CD14-positive monocyte (primary cell): ENCODE measurements at regions not wholly inside any gene's neighbourhood (a gene's known extent, or its start where the extent isn't known, plus 50 kb on each side); places are given as distances from the start of the nearest gene placed in this dataset.

Experiments
- DNase-seq, 3 donors: peaks; one replicate each; pipeline ENCODE4 v3.0.0-alpha.2; 2011 to 2022
- H2AFZ ChIP-seq: 2 replicates; pipeline ENCODE4 v1.6.0; 2012; ENCODE audit warnings: mild to moderate bottlenecking, low read depth, low read length, inconsistent platforms; ENCODE audit not compliant: insufficient read depth, poor library complexity, severe bottlenecking
- H3K27ac ChIP-seq, 2 donors: 1 replicate in 1 of 2; 2 replicates in 1 of 2; pipeline ENCODE4 v1.5.1; 2012 to 2013; ENCODE audit warnings: low read length in 2 of 2, control low read depth in 1 of 2, inconsistent platforms in 1 of 2, low read depth in 1 of 2, mild to moderate bottlenecking in 1 of 2
- H3K27me3 ChIP-seq, 2 donors: one replicate each; pipeline versions ENCODE4 v1.6.0 to v1.6.1; 2011 to 2013; ENCODE audit warnings: low read length in 2 of 2; ENCODE audit not compliant: control insufficient read depth in 2 of 2, insufficient read depth in 2 of 2
- H3K36me3 ChIP-seq, 2 donors: replicated peaks in 1 of 2; 1 replicate in 1 of 2; 2 replicates in 1 of 2; pipeline versions ENCODE4 v1.5.1 to v1.6.1; 2012 to 2013; ENCODE audit warnings: low read length in 2 of 2, control low read depth in 1 of 2, inconsistent platforms in 1 of 2, mild to moderate bottlenecking in 1 of 2; ENCODE audit not compliant: insufficient read depth in 2 of 2, control insufficient read depth in 1 of 2
- H3K4me1 ChIP-seq, 2 donors: 1 replicate in 1 of 2; 2 replicates in 1 of 2; pipeline versions ENCODE4 v1.5.1 to v1.6.1; 2012 to 2013; ENCODE audit warnings: low read length in 2 of 2, control low read depth in 1 of 2, inconsistent platforms in 1 of 2, mild to moderate bottlenecking in 1 of 2, moderate library complexity in 1 of 2; ENCODE audit not compliant: insufficient read depth in 2 of 2, control insufficient read depth in 1 of 2
- H3K4me2 ChIP-seq: replicated peaks from 2 replicates; pipeline ENCODE3; 2012; ENCODE audit warnings: low read length, moderate library complexity, mild to moderate bottlenecking; ENCODE audit not compliant: poor library complexity, severe bottlenecking; ENCODE audit errors: extremely low read depth
- H3K4me3 ChIP-seq, 3 experiments: fragments of 200-600 bp in 1 of 3; sonication (generic) in 1 of 3; replicated peaks in 1 of 3; 1 replicate in 2 of 3; 2 replicates in 1 of 3; pipeline ENCODE4 v1.5.1; 2011 to 2013; ENCODE audit warnings: low read length in 3 of 3, mild to moderate bottlenecking in 3 of 3, control low read depth in 2 of 3, low read depth in 2 of 3, inconsistent platforms in 1 of 3, moderate library complexity in 1 of 3
- H3K79me2 ChIP-seq: 2 replicates; pipeline ENCODE4 v1.6.0; 2012; ENCODE audit warnings: mild to moderate bottlenecking, control low read depth, inconsistent platforms, low read length, moderate library complexity; ENCODE audit not compliant: insufficient read depth
- H3K9ac ChIP-seq: 2 replicates; pipeline ENCODE4 v1.6.0; 2017; ENCODE audit warnings: low read length, mild to moderate bottlenecking; ENCODE audit not compliant: insufficient read depth, poor library complexity, severe bottlenecking
- H3K9me3 ChIP-seq, 2 donors: replicated peaks in 1 of 2; 1 replicate in 1 of 2; 2 replicates in 1 of 2; pipeline versions ENCODE4 v1.5.1 to v1.6.1; 2012 to 2013; ENCODE audit warnings: low read length in 2 of 2, control low read depth in 1 of 2; ENCODE audit not compliant: control insufficient read depth in 1 of 2, insufficient read depth in 1 of 2
- H4K20me1 ChIP-seq: 2 replicates; pipeline ENCODE4 v1.6.0; 2012; ENCODE audit warnings: mild to moderate bottlenecking, low read length, control low read depth, moderate library complexity; ENCODE audit not compliant: insufficient read depth
- H3K27ac Mint-ChIP-seq, 7 donors: one replicate each; pipeline ENCODE4 v1.8.0; 2020; ENCODE audit warnings: mild to moderate bottlenecking in 7 of 7, mixed read lengths in 7 of 7, moderate library complexity in 6 of 7, inconsistent platforms in 2 of 7
- H3K27me3 Mint-ChIP-seq, 3 donors: one replicate each; pipeline ENCODE4 v1.8.0; 2021 to 2022; ENCODE audit warnings: low read depth in 3 of 3, mild to moderate bottlenecking in 3 of 3, mixed read lengths in 3 of 3, moderate library complexity in 3 of 3, inconsistent platforms in 1 of 3
- H3K36me3 Mint-ChIP-seq, 2 donors: one replicate each; pipeline ENCODE4 v1.8.0; 2020; ENCODE audit warnings: mixed read lengths in 2 of 2, inconsistent platforms in 1 of 2, mild to moderate bottlenecking in 1 of 2
- H3K4me1 Mint-ChIP-seq: one replicate; pipeline ENCODE4 v1.8.0; 2020; ENCODE audit warnings: mild to moderate bottlenecking, mixed read lengths
- H3K4me3 Mint-ChIP-seq, 2 donors: one replicate each; pipeline ENCODE4 v1.8.0; 2020; ENCODE audit warnings: mild to moderate bottlenecking in 2 of 2, mixed read lengths in 2 of 2, moderate library complexity in 1 of 2
- H3K9me3 Mint-ChIP-seq, 7 donors: one replicate each; pipeline ENCODE4 v1.8.0; 2020 to 2022; ENCODE audit warnings: mixed read lengths in 7 of 7, mild to moderate bottlenecking in 6 of 7, moderate library complexity in 6 of 7, inconsistent platforms in 2 of 7
- WGBS: methylation state at CpG from one replicate; pipeline ENCODE4 v1.1.5; 2013; ENCODE audit warnings: missing lambda C conversion rate; ENCODE audit not compliant: insufficient coverage; 5-methylcytosine and 5-hydroxymethylcytosine counted together
- intact Hi-C, 2 donors: fragments of 100-400 bp; cut with micrococcal nuclease; formaldehyde crosslinking; loops; one replicate each; pipeline versions ENCODE4 v1.15.0 to v1.15.1; 2023
- TF ChIP-seq, protein P1 (sequence below): fragments of 200-600 bp; IDR thresholded peaks from one replicate; pipeline ENCODE4 v1.8.0; 2022; ENCODE audit warnings: antibody characterized with exemption, mild to moderate bottlenecking

DNA sequence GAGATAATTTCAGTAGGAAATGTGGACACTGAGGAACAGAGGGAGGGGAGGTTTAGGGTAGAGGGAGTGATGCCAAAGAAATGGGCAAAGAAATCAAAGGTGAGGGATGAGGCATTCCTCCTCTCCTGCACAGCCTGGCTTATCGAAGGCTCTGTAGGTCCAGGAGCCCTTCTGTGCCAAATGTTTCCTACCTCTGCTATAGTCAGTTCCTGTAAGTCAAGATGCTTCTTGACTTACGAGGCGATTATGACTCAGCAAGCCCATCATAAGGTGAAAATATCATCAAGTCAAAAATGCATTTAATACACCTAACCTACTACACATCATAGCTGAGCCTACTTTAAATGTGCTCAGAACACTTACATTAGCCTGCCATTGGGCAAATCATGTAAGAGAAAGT lies 60.0 kb upstream of the ARHGAP24 start:
- H2AFZ ChIP-seq: no peak overlapping the region
- H3K79me2 ChIP-seq: no peaks in the 10 kb centered on the region
- H3K27ac Mint-ChIP-seq: no peak overlapping the region
- no peaks in the 10 kb centered on the region for H4K20me1 ChIP-seq
- no peaks in the 10 kb centered on the region for H3K27me3 ChIP-seq
- H3K4me3 Mint-ChIP-seq: no peak overlapping the region
- no peak for DNase-seq
- no CpG with 5 or more reads among the region's 3 CpGs for WGBS
- intact Hi-C loops: no loop called here
- H3K9me3 ChIP-seq: no peaks in the 10 kb centered on the region
- TF ChIP-seq, protein P1, sequence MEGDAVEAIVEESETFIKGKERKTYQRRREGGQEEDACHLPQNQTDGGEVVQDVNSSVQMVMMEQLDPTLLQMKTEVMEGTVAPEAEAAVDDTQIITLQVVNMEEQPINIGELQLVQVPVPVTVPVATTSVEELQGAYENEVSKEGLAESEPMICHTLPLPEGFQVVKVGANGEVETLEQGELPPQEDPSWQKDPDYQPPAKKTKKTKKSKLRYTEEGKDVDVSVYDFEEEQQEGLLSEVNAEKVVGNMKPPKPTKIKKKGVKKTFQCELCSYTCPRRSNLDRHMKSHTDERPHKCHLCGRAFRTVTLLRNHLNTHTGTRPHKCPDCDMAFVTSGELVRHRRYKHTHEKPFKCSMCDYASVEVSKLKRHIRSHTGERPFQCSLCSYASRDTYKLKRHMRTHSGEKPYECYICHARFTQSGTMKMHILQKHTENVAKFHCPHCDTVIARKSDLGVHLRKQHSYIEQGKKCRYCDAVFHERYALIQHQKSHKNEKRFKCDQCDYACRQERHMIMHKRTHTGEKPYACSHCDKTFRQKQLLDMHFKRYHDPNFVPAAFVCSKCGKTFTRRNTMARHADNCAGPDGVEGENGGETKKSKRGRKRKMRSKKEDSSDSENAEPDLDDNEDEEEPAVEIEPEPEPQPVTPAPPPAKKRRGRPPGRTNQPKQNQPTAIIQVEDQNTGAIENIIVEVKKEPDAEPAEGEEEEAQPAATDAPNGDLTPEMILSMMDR: no peak
- no peak overlapping the region for H3K9ac ChIP-seq
- no peaks in the 10 kb centered on the region for H3K36me3 ChIP-seq
- no peaks in the 10 kb centered on the region for H3K4me1 Mint-ChIP-seq
- no peak overlapping the region for H3K27ac ChIP-seq
- H3K36me3 Mint-ChIP-seq: no peaks in the 10 kb centered on the region
- H3K4me1 ChIP-seq: no peaks in the 10 kb centered on the region
- no peak overlapping the region for H3K4me2 ChIP-seq
- H3K9me3 Mint-ChIP-seq: peaks cover 0 to 2% (median 0%) of the 10 kb centered on the region in 7 donors
- H3K4me3 ChIP-seq: no peak overlapping the region
- H3K27me3 Mint-ChIP-seq: peaks cover 1 to 3% (median 2%) of the 10 kb centered on the region in 3 donors

GRCh38 chr4:85416094-85416493 lies 58.9 kb upstream of the ARHGAP24 start:
- intact Hi-C loops: no loop called here
- no peaks in the 10 kb centered on the region for H3K36me3 Mint-ChIP-seq

More at GRCh38 chr4:85416094-85416493, 58.9 kb upstream of the ARHGAP24 start:
- H4K20me1 ChIP-seq: no peaks in the 10 kb centered on the region
- DNase-seq: no peak
- H3K27ac ChIP-seq: no peak overlapping the region
- H3K9ac ChIP-seq: no peak overlapping the region
- TF ChIP-seq, protein P1: no peak
- no peaks in the 10 kb centered on the region for H3K4me1 ChIP-seq
- no peaks in the 10 kb centered on the region for H3K79me2 ChIP-seq
- no peak overlapping the region for H3K4me2 ChIP-seq
- Mint-ChIP-seq H3K27me3 (peaks cover 1 to 3% (median 2%) of the 10 kb centered on the region in 3 donors), H3K4me1 (no peaks in the 10 kb centered on the region), H3K9me3 (peaks cover 0 to 2% (median 0%) of the 10 kb centered on the region in 7 donors), H3K4me3 (no peak overlapping the region), H3K27ac (no peak overlapping the region)
- whole genome bisulfite sequencing: 100% methylated on average over 1 of the region's 2 CpGs
- no peaks in the 10 kb centered on the region for H3K27me3 ChIP-seq
- H3K4me3 ChIP-seq: no peak overlapping the region
- no peak overlapping the region for H2AFZ ChIP-seq
- H3K9me3 ChIP-seq: no peaks in the 10 kb centered on the region
- no peaks in the 10 kb centered on the region for H3K36me3 ChIP-seq
